ENCODE measurements at regions not wholly inside any gene's neighbourhood (a gene's known extent, or its start where the extent isn't known, plus 50 kb on each side); places are given as distances from the start of the nearest gene placed in this dataset.

- no peak for DNase-seq (ENCODE audit: low read depth)
Observed at GRCh38 chr6:113642714-113643406, 214.3 kb upstream of the MARCKS start.

- DNase-seq (ENCODE audit: low read depth), result no peak
Observed at GRCh38 chr6:113643407-113643770, 213.8 kb upstream of the MARCKS start.

GRCh38 chr6:113644861-113645575 is 212.1 kb upstream of the MARCKS start:
- DNase-seq (ENCODE audit: low read depth), result no peak

- no peak for DNase-seq (ENCODE audit: low read depth)
Observed at GRCh38 chr6:113645576-113645970, 211.6 kb upstream of the MARCKS start.

GRCh38 chr6:113645986-113646385 is 211.2 kb upstream of the MARCKS start:
- no peak for DNase-seq (ENCODE audit: low read depth)

GRCh38 chr6:113646701-113647100 is 210.4 kb upstream of the MARCKS start:
- no peak for DNase-seq (ENCODE audit: low read depth)

GRCh38 chr6:113647143-113647889 is 209.8 kb upstream of the MARCKS start:
- DNase-seq (ENCODE audit: low read depth), result no peak

GRCh38 chr6:113648698-113649097 is 208.4 kb upstream of the MARCKS start:
- no peak for DNase-seq (ENCODE audit: low read depth)

- DNase-seq (ENCODE audit: low read depth), result no peak
Observed at GRCh38 chr6:113649276-113649675, 207.9 kb upstream of the MARCKS start.

GRCh38 chr6:113649880-113650609 is 207.1 kb upstream of the MARCKS start:
- DNase-seq (ENCODE audit: low read depth), result no peak

- no peak for DNase-seq (ENCODE audit: low read depth)
Observed at GRCh38 chr6:113650610-113650979, 206.6 kb upstream of the MARCKS start.

- no peak for DNase-seq (ENCODE audit: low read depth)
Observed at GRCh38 chr6:113651120-113651519, 206.0 kb upstream of the MARCKS start.

GRCh38 chr6:113651920-113652319 is 205.2 kb upstream of the MARCKS start:
- no peak for DNase-seq (ENCODE audit: low read depth)

- no peak for DNase-seq (ENCODE audit: low read depth)
Observed at GRCh38 chr6:113653275-113653674, 203.9 kb upstream of the MARCKS start.

GRCh38 chr6:113654396-113654795 is 202.7 kb upstream of the MARCKS start:
- no peak for DNase-seq (ENCODE audit: low read depth)

GRCh38 chr6:113655761-113656160 is 201.4 kb upstream of the MARCKS start:
- DNase-seq (ENCODE audit: low read depth), result no peak

GRCh38 chr6:113659762-113660404 is 197.3 kb upstream of the MARCKS start:
- DNase-seq (ENCODE audit: low read depth), result no peak

- DNase-seq (ENCODE audit: low read depth), result no peak
Observed at GRCh38 chr6:113660819-113661218, 196.3 kb upstream of the MARCKS start.

- no peak for DNase-seq (ENCODE audit: low read depth)
Observed at GRCh38 chr6:113662093-113662665, 195.0 kb upstream of the MARCKS start.

GRCh38 chr6:113662688-113663333 is 194.3 kb upstream of the MARCKS start:
- no peak for DNase-seq (ENCODE audit: low read depth)

GRCh38 chr6:113664909-113665308 is 192.2 kb upstream of the MARCKS start:
- no peak for DNase-seq (ENCODE audit: low read depth)
